Amniotic stem cell (primary cell): ENCODE measurements at regions not wholly inside any gene's neighbourhood (a gene's known extent, or its start where the extent isn't known, plus 50 kb on each side); places are given as distances from the start of the nearest gene placed in this dataset.

Source experiments
- DNase-seq: peaks from one replicate; lab custom pipeline; 2025; lab: John Stamatoyannopoulos, UW

- DNase-seq: no peak
Measured at GRCh38 chr6:93083337-93084230, 335.8 kb downstream of the EPHA7 start.

GRCh38 chr6:93081901-93082300 is 337.5 kb downstream of the EPHA7 start:
- DNase-seq: no peak

GRCh38 chr6:93079061-93079460 is 340.3 kb downstream of the EPHA7 start:
- no peak for DNase-seq

- no peak for DNase-seq
Measured at GRCh38 chr6:93073811-93074210, 345.5 kb downstream of the EPHA7 start.

- no peak for DNase-seq
Measured at GRCh38 chr6:93069856-93070255, 349.5 kb downstream of the EPHA7 start.

GRCh38 chr6:93059911-93060310 is 359.4 kb downstream of the EPHA7 start:
- DNase-seq: no peak

- DNase-seq: no peak
Measured at GRCh38 chr6:93057584-93057983, 361.8 kb downstream of the EPHA7 start.

- no peak for DNase-seq
Measured at GRCh38 chr6:93048381-93048780, 371.0 kb downstream of the EPHA7 start.

- DNase-seq: no peak
Measured at GRCh38 chr6:93047033-93047432, 372.3 kb downstream of the EPHA7 start.

GRCh38 chr6:93045156-93045555 is 374.2 kb downstream of the EPHA7 start:
- no peak for DNase-seq

- no peak for DNase-seq
Measured at GRCh38 chr6:93040375-93040774, 379.0 kb downstream of the EPHA7 start.

GRCh38 chr6:93036835-93037234 is 382.5 kb downstream of the EPHA7 start:
- DNase-seq: no peak

GRCh38 chr6:93035756-93036155 is 383.6 kb downstream of the EPHA7 start:
- no peak for DNase-seq

- DNase-seq: no peak
Measured at GRCh38 chr6:93021235-93021915, 398.0 kb downstream of the EPHA7 start.

- no peak for DNase-seq
Measured at GRCh38 chr6:93017626-93018025, 401.7 kb downstream of the EPHA7 start.

GRCh38 chr6:93017213-93017612 is 402.1 kb downstream of the EPHA7 start:
- no peak for DNase-seq

- no peak for DNase-seq
Measured at GRCh38 chr6:93013054-93013453, 406.3 kb downstream of the EPHA7 start.

GRCh38 chr6:93008375-93008774 is 411.0 kb downstream of the EPHA7 start:
- DNase-seq: no peak

GRCh38 chr6:92989656-92990055 is 429.7 kb downstream of the EPHA7 start:
- no peak for DNase-seq

GRCh38 chr6:92979281-92979680 is 440.1 kb downstream of the EPHA7 start:
- no peak for DNase-seq

GRCh38 chr6:92977018-92977417 is 442.3 kb downstream of the EPHA7 start:
- DNase-seq: no peak

GRCh38 chr6:92967362-92967761 is 452.0 kb downstream of the EPHA7 start:
- no peak for DNase-seq

- no peak for DNase-seq
Measured at GRCh38 chr6:92962846-92963245, 456.5 kb downstream of the EPHA7 start.
